ENCODE measurements at regions not wholly inside any gene's neighbourhood (a gene's known extent, or its start where the extent isn't known, plus 50 kb on each side); places are given as distances from the start of the nearest gene placed in this dataset.
A peak's percentile ranks its signal among the peaks of the same experiment; 100 is the strongest.
"Not testable (repeated sequence)": the region's sequence is repeated elsewhere in the genome, so short reads cannot be mapped to it uniquely, and the experiment has no call there.

GRCh38 chr6:6826961-6827360 lies 238.4 kb downstream of the LY86 start:
- H3K4me1 ChIP-seq (ENCODE audit: low read depth), result no peaks in the 10 kb centered on the region
- H3K4me3 ChIP-seq, result no peak overlapping the region
- DNase-seq, result no peak
- intact Hi-C loops (cut with DNase I, micrococcal nuclease), result no loop called here
- H3K9me3 ChIP-seq, result no peaks in the 10 kb centered on the region
- H3K36me3 ChIP-seq (ENCODE audit: low read depth), result no peaks in the 10 kb centered on the region
- no peak for TF ChIP-seq CTCF (IDR thresholded peaks at IDR 0.05)
- ATAC-seq, result no peak

GRCh38 chr6:6829872-6830685 lies 241.6 kb downstream of the LY86 start:
- no peaks in the 10 kb centered on the region for H3K36me3 ChIP-seq (ENCODE audit: low read depth)
- ATAC-seq, result no peak
- no peak for TF ChIP-seq CTCF (IDR thresholded peaks at IDR 0.05)
- DNase-seq, result no peak
- H3K4me1 ChIP-seq (ENCODE audit: low read depth), result no peaks in the 10 kb centered on the region
- intact Hi-C loops (cut with DNase I, micrococcal nuclease), result no loop called here
- H3K4me3 ChIP-seq, result no peak overlapping the region
- no peaks in the 10 kb centered on the region for H3K9me3 ChIP-seq

- H3K4me1 ChIP-seq (ENCODE audit: low read depth); H3K4me3 ChIP-seq; intact Hi-C loops (cut with DNase I, micrococcal nuclease); DNase-seq; H3K9me3 ChIP-seq; H3K36me3 ChIP-seq (ENCODE audit: low read depth); ATAC-seq: not testable (repeated sequence)
Measured at GRCh38 chr6:6830686-6831063, 242.2 kb downstream of the LY86 start.

- no peak for DNase-seq
- no peak for TF ChIP-seq CTCF (IDR thresholded peaks at IDR 0.05)
- H3K9me3 ChIP-seq, result no peaks in the 10 kb centered on the region
- ATAC-seq, result no peak
- no peak overlapping the region for H3K4me3 ChIP-seq
- H3K4me1 ChIP-seq (ENCODE audit: low read depth), result no peaks in the 10 kb centered on the region
- intact Hi-C loops (cut with DNase I, micrococcal nuclease), result no loop called here
- H3K36me3 ChIP-seq (ENCODE audit: low read depth), result no peaks in the 10 kb centered on the region
Measured at GRCh38 chr6:6832439-6832838, 243.9 kb downstream of the LY86 start.

GRCh38 chr6:6834356-6835222 lies 246.1 kb downstream of the LY86 start:
- no peaks in the 10 kb centered on the region for H3K9me3 ChIP-seq
- DNase-seq (no peak), ATAC-seq (peak; percentile 70)
- no peak for TF ChIP-seq CTCF (IDR thresholded peaks at IDR 0.05)
- no peaks in the 10 kb centered on the region for H3K36me3 ChIP-seq (ENCODE audit: low read depth)
- H3K4me1 ChIP-seq (ENCODE audit: low read depth), result no peaks in the 10 kb centered on the region
- intact Hi-C loops (cut with DNase I, micrococcal nuclease), result no loop called here
- H3K4me3 ChIP-seq, result no peak overlapping the region

GRCh38 chr6:6835223-6835503 lies 246.6 kb downstream of the LY86 start:
- H3K9me3 ChIP-seq, result no peaks in the 10 kb centered on the region
- no peaks in the 10 kb centered on the region for H3K36me3 ChIP-seq (ENCODE audit: low read depth)
- intact Hi-C loops (cut with DNase I, micrococcal nuclease), result no loop called here
- no peaks in the 10 kb centered on the region for H3K4me1 ChIP-seq (ENCODE audit: low read depth)
- DNase-seq (no peak), ATAC-seq (no peak)
- no peak for TF ChIP-seq CTCF (IDR thresholded peaks at IDR 0.05)
- H3K4me3 ChIP-seq, result no peak overlapping the region
